D341Med (cell line): ENCODE measurements at regions not wholly inside any gene's neighbourhood (a gene's known extent, or its start where the extent isn't known, plus 50 kb on each side); places are given as distances from the start of the nearest gene placed in this dataset.
A peak's percentile ranks its signal among the peaks of the same experiment; 100 is the strongest.

Experiments
- DNase-seq: peaks from one replicate; pipeline ENCODE4 v3.0.0; 2012; ENCODE audit warnings: low spot score

DNA sequence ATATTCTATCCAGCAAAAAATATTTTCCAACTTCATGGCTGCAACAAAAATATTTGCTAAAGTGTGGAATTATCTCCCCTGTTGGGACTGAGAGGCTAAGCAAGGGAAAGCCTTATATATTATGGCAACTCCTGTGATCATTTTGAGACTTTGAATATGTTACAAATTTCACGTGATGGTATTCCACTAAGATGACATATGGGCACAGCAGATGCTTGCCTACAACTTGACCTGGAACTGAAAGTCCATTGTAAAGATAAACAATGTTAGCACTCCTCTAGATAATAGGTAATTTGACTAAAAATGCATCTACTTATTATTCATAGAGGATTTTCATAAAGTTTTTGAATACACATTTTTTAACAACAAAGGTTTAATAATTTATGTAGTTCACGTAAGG, 1141.5 kb upstream of the CDH6 start:
- no peak for DNase-seq

DNA sequence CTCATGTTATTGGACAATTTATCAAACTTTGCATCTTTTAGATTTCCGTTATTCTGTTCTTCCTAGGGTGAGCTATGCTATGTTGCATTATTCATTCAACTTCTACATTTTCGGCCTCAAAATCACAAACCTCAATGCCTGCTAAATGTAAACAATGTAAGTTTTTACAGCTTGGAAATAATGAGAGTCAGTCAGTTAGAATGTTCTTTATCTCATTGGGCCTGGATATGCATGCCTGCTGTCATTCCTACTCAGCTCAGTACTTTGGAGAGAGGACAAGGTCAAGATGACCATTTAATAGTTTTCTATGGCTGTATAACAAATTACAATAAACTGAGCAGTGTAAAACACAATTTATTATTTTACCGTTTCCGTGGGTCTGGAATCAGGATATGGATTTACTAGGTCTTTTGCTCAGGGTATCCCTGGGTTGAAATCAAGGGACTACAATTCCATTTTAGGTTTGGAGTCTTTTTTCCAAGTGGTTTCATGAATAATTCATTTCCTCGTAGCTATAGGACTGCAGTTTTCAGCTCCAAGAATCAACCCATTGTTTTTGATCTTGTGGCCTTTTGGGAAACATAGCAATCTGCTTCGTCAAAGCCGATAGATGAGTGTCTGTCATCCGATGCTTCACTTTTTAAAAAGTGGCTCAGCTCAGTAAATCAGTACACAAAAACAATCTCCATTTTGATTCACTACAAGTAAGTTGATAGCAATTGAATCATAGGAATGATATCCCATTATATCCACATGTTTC, 1143.2 kb upstream of the CDH6 start:
- no peak for DNase-seq

DNA sequence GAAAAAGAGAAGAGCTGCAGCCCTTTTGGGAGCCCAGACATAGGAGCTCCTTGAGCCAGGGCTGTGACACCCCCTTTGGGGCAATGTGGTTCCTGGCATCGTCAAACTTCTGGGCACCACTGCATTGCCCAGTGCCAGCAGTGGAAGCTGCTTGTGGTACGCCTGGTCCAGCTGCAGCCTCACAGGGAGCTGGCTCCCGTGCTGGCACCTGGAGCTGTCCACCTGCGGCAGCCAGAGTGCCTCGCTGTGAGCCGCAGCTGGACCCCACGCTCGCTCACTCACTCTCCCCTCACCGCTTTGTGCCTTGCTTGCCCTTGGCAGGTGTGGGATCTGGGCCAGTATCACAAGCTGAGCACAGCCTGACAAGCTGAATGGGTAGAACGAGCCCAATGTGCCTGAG, 1150.8 kb upstream of the CDH6 start:
- no peak for DNase-seq

DNA sequence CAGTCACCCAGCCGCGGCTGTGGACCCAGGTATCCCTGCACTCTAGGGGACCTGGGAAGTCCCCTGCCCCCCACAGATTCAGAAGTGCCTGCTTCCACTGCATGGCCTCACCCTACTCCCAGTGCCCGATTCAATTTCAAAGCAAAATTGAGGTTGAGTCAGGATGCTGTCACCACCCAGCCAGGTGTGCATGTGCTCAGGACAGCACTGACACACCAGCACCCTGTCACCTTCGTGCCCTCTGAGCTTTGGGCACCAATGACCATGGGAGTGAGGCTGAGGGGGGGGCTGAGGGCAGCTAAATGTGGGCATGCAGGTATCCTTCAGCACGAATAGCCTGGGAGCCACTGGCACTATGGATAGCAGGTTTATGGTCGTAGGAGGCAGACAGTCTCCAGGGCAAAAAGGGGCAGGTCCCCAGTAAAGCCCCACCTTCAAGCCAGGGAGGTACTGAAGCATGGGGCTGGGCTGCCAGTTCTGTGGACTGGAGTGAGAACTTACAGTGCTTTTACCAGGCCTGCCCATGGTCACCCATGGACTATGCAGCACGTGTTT, 1151.6 kb upstream of the CDH6 start:
- no peak for DNase-seq

DNA sequence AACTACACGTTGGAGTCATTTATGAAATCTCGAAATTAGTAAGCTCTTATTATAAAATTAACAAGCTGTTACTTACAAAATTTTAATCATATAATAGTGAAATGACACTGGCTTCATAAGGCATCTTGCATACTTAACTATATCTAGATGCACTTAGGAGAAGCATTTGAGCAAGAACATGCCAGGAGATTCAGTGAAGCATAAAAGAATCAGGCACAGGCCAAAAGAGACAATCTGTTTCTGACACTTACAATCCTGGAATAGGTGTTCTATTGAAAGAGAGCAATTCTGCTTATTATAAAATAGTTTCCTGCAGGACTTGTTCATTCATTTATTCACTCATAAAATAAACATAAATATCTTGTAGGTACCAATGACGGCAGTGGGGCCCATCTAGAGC, 1152.2 kb upstream of the CDH6 start:
- DNase-seq = no peak

DNA sequence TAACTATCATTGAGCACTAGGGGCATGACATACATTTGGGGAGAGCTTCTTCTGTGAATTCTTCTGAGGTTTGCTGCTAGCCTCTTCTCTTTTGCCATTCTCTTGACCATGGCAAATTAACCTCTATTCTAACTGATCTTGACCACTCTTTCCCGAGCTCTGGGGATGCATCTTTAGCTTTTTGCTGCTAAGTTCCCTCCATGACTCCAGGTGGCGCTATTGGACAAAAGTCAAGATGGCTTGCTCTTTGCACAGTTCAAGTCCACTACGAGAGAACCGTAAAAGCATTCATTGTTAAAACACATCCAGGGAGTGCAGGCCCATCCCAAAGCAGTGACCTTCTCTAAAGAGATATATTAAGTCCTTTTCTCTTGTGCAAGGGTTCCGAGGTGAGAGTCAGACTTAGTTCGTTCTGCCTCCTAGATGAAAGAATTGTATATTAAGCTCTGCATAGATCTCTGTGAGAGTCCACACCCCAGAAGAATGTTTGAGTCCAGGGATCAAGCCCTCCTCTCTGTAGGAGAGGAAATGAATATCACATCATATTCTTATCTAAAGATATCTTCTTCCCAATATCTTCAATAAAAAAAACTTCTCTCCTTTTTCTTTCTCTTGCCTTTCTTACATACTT, 1152.9 kb upstream of the CDH6 start:
- DNase-seq = peak; percentile 55

DNA sequence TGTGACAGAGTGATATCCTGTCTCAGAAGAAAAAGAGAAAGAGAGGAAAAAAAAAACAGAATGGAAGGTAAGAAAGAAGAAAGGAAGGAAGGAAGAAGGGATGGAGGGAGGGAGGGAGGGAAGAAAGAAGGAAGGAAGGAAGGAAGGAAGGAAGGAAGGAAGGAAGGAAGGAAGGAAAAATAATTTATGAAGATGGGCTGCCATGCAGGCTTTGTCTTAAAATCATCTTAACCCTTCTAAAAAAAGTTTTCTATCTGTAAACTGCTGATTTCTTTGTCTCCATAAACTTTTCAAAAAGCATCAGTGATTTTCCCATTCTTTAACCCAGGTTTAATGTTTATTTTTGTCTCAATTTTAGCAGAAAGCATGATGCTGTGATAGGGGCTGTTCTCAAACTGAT, 1154.1 kb upstream of the CDH6 start:
- no peak for DNase-seq

DNA sequence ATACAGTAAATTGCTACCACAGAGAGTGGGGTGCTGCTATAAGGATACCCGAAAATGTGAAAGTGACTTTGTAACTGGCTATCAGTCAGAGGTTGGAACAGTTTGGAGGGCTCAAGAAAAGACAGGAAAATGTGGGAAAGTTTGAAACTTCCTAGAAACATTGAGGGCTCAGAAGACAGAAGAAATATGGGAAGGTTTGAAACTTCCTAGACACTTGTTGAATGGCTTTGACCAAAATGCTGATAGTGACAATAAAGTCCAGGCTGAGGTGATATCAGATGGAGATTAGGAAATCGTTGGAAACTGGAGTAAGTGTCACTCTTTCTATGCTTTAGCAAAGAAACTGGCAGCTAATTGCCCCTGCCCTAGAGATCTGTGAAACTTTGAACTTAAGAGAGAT, 1158.6 kb upstream of the CDH6 start:
- DNase-seq = no peak

DNA sequence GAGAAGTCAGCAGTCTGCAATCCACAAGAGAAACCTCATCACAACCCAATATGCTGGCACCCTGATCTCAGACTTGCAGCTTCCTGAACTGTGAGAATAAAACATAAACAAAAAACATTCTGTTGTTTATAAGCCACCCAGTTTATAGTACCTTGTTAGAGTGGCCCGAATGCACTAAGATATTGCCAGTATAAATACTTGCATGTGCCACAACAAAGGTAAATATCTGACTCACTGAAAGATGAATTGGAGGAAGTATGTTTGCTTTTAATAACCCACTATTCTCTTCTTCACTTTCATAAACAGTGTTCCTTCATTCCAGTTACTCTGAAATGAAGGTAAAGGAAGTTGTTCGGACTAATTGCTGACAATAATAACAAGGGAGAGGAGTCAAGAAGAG, 1163.4 kb upstream of the CDH6 start:
- no peak for DNase-seq

DNA sequence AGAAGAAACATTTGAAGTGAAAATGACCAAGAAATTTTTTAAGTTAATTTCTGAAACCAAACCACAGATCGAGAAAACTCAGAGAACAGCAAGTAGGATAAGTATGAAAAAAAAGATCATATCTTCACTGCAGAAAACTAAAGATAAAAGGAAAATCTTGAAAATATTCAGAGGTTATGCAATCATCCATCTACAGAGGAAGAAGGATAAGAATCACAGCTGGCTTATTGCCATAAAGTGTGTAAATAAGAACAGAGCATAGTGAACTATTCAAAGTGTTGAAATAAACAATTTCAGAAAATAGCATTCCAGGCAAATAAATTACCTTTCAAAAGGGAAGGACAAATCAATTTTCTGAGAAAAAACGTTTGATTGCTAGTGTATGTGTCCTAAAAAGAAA, 1191.7 kb upstream of the CDH6 start:
- no peak for DNase-seq

DNA sequence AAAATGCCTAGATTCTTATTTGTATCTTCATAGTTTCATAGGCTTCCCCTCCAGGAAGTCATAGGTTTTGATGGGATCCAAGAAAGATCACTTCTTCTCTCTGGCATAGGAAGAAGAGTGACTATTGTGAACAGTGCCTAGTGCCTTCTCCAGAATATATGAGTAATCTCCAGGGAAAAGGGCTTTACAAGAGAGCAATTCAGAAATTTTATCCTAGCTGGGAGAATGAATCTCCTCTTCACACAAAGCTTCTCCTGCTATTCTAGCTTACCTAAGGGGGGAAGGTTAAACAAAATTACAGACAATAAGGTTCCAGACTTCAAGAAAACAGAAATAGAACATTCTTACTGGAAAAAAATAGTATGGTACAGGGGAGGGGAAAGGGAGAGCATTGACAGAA, 1193.3 kb upstream of the CDH6 start:
- DNase-seq = no peak

DNA sequence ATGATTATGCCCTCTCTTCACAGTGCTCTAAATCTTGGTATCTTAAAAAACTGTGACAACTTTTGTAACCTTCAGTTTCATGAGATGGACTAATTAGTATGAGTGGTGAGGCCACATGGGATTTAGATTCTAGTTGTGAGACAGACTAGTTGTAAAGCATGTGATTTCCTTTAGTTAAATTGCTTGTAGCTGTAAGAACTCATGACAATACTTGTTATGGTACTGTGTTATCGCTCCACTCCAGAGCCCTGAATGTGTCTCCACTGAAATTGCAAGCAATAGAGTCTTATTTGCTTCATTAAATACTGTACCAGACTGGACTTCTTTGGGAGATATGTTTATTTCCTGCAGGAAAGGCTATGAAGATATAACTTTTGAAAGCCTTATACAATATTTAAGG, 1198.3 kb upstream of the CDH6 start:
- DNase-seq = no peak

DNA sequence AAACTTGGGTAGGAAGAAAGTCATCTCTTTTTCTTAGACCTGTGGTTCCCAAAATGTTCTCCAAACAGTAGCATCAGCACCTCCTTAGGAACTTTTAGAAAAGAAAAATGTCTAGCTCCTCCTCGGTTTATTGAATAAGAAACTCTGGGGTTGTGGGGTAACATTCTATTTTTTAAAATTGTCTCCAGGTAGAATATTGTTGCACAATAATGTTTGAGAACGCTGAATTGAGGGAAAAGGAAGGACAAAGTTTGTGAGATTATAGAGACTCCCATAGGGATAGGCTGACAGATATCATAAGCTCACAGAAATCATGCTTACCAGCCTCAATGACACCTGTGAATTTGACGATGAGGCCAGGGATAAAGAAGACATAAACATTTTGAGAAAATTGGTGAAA, 1199.0 kb upstream of the CDH6 start:
- DNase-seq = no peak

DNA sequence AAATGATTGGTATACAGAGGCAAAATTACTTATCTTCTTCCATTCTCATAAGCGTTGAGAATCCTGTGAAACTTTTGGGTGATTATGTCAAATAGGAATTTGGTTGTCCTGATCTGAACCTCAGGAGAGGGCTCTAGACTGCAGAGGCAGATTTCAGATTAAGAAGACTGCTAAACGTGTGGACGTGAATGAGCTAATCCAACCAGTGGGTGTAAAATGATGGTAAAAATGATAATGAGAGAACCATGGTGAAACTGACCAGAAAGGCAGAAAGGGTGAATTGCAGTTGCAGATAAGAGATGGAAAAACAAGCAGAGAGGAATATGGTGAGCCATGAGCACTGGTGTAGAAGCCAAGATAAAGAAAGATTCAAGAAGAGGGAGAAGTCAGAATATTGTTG, 1200.2 kb upstream of the CDH6 start:
- DNase-seq = no peak

DNA sequence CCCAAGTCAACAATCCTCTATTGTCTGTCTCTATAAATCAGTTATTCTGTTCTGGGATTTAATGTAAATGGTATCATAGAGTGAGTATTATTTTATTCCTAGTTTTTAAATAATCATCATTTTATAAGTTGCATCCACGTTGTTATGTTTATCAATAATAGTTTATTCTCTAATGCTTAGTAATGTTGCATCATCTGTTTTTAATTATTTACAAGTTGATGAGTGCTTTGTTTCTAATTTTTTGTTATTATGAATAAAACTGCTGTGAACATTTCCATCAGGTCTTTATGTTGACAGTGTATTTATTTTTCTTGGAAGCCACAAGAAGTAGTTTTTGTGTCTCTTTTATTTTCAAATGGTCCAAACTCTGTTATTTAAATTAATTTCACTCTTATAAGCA, 1201.2 kb upstream of the CDH6 start:
- no peak for DNase-seq

DNA sequence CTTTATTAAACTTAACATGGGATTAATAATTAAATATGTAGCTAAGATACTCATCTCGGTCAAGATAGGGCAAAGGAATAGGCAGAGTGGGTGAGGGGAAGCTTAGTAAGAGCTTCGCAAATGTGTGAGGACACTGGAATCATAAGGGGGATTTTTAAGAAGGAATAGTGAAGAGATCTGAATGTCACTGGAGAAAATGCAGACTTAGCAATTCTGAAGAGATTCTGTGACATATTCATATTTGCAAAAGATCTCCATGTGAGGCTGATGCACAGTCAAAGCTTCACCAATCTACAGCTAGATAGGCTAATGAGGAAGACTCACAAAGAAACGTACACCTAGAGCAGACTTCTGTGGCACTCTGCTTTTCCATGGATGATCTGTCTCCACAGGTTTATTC, 1202.8 kb upstream of the CDH6 start:
- DNase-seq = no peak

DNA sequence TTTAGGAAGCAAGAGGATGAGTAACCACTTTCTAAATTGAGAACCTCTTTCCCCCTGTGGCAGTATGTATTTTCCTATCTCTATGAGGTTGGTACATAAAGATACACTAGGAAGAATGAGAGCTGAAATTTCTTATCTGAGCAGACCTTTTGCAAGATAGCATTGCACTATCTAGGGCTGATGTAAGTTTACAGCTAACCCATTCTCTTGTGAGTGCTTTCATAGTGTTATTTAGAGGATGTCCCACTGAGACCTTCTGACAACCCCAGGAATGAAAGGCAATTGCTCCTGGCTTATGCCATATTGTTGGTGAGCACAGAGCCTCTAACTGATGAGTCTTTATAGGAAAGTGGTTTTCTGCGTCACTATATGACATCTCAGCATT, 1209.3 kb upstream of the CDH6 start:
- DNase-seq = no peak

DNA sequence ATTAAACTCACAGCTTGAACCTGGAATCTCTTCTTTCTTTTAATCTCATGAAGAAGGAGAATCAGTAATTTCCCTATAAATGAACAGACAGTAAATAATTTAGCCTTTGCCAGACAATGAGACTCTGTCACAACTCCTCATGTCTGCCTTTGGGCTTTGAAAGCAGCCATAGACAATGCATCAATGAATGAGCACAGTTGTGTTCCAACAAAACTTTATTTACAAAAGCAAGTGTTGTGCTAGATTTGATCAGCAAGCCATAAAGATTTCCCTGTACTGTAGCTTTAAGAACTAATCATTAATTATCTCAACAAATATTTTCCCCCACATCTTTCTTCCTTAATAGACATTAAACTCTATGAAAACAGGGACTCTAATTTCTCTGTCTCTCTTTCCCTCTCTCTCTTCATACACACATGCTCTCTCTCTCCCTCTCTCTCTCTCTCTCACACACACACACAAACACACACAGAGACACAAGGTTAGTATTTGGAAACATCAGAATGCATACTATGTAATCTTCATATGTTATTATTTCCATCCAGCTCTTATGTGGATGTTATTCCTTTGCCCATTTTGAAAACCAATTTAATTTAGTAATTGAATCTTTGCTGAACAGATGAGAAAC, 1209.8 kb upstream of the CDH6 start:
- DNase-seq = no peak

DNA sequence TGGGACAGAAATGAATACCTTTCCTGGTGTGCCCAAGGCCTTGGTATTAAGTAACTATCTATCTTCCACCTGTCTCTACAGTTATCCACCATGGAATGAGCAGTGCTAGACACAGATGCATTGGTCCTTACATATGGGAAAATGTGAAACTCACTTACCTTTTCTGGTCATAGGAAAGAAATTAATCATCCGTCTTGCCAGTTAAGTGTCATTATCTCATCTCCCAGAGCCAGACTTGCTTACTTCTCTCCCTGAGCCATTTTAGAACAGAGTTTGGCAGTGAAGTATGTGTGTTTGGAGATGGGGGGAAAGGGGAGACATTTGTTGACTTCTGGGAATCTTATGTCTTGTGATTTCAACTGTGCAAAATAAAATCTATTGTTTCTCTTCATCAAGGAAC, 1211.0 kb upstream of the CDH6 start:
- DNase-seq = no peak

DNA sequence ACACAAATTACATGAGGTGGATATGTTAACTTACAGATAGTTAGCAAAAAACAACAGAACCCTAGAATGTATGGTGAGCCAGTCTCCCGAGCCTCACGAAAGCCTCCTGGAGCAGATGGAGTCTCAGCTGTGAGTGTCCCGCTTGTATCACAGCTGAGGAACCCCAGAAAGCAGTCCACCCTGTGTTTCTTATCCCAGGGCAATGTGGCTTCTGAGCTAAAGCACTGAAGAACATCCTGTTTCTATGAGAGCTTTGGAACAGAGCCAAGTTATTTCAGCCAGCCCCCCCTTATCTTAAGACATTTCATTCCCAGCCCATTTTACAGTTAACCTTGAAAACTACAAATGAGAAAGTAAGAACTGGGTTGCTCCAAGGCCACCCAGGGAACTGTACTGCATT, 1220.9 kb upstream of the CDH6 start:
- no peak for DNase-seq

DNA sequence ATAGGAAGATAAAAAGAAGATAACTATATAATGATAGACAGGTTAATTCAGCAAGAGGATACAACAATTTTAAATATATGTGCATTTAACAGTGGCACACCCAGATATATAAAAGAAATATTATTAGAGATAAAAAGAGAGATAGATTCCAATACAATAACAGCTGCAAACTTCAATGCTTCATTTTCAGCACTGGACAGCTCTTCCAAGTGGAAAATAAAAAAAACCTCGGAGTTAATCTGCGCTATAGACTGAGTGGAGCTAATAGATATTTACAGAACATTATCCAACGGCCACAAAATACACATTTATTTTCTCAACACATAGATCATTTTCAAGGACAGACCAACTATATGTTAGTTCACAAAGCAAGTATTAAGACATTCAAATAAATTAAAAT, 1229.5 kb upstream of the CDH6 start:
- DNase-seq = no peak

DNA sequence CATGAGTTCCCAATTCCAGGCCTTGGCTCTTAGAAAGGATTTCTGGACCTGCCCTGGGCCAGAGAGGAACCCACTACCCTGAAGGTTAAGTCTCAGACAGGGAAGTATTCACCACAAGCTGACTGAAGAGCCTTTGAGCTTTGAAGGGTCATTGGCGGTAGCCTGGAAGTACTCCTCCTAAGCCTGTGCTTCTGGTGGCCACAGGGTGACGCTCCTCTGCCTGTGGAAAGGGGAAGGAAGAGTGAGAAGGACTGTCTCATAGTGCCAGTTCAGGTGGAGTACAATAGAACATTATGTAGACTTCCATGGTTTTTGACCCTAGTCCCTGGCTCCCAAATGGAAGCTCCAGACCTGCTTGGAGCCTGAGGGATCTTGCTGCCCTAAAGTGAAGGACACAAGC, 1233.2 kb upstream of the CDH6 start:
- DNase-seq = no peak

DNA sequence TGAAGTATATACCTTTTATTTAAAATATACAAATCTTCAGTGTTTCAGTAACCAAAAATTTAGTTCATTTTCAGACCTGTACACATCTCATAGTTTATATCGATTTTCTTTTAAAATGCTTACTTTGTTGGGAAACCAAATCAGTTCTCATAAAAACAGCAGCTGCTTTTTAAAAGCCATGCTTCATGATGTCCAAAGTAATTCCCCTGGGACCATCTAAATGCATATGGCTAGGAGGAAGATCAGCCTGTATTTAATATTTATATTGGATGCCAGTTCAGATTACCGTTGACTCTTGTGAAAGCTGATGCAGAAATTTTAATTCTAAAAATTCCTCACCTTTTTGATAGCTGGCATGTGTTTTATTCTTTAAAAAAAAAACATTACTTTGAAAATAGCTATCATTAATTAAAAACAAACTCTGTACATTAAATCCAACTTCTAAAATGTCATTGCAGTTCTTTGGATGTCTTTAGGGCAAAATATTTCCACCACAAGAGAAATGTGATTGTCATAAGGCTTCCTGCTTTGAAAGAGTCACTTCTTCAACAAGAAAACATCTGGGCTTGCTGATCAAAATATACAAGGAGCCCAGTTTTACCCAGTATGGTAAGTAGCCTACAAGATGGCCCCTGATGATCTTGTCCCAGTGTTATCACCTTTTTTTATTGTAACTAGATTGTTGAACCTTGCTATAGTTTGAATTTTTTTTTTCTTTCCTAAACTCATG, 1242.9 kb upstream of the CDH6 start:
- no peak for DNase-seq
